Hematopoietic multipotent progenitor cell treated with erythropoietin and hydrocortisone succinate and interleukin-3 and kit ligand, for 6 days (in vitro differentiated cells): ENCODE measurements at regions not wholly inside any gene's neighbourhood (a gene's known extent, or its start where the extent isn't known, plus 50 kb on each side); places are given as distances from the start of the nearest gene placed in this dataset.
"Not testable (repeated sequence)": the region's sequence is repeated elsewhere in the genome, so short reads cannot be mapped to it uniquely, and the experiment has no call there.

Source experiments
- DNase-seq: peaks from one replicate; pipeline ENCODE4 v3.0.0-alpha.2; 2015

DNA sequence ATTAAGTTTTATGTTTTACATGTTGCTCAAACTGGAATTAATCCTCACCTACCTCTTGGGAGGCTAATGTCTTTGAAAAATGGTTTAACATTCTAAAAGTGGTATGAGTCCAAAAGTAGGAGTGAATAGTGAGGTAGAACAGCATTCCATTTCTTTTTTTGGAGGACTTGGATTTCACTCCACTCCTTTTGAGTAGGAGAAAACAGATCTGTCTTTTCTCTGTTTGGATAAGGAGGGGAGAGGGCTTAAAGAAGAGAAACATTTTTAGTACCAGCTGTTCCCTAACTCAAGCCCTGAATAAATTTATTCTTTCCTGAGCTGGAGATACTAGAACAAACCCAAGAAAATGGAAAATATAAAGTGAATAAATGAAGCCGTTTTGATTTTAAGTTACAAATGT lies 687.9 kb downstream of the MECOM start:
- no peak for DNase-seq

DNA sequence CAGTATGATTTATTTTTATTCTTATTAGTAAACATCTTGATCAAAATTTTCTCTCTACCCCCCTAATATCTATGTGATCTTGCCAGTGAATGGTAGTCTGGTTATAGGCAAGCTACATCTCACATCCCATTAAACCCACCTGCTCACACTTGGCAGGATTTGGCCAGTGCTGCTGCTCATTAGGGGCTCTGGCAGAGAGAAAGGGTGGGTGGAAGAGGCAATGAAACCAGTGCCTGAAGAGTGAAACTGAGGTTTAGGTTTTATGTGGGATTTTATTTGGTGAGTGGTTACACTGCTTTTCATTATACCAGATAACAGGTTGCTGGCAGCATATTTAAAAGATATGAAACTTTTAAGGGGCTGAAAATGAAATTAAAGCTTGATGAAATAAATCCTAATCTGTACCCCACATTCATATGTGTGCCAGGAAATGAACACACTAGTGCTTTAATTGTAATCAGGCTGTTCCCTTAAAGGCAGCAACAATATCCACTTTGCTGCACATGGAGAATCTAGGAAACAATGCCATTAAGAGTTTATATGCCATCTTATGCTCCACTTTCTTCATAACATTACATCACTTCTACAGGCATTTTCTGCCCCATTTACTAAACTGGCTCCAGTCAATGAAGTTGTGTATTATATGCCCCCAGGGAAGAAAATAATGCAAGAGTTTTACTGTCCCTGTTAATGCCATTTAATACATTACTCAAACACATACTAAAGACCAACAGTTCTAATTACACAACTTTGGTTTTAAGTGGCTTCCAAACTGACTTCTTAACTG lies 688.7 kb downstream of the MECOM start:
- no peak for DNase-seq

DNA sequence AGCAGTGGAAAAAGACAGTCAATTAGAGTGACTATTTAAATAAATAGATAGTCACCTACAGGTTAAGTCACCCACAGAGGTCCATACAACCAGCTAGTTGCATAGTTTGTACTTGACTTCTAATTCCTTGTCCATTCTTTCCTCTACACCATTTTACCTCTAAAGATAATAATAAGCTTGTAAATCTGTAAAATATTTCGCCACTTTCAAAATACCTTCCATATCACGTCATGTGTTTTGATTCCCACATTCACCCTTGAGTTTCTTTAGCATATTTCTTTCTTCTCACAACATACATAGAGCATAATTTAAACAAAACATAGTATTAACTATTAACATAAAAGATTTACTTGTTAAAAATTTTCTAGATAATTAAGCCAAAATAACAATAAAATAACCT lies 689.6 kb downstream of the MECOM start:
- DNase-seq = no peak

DNA sequence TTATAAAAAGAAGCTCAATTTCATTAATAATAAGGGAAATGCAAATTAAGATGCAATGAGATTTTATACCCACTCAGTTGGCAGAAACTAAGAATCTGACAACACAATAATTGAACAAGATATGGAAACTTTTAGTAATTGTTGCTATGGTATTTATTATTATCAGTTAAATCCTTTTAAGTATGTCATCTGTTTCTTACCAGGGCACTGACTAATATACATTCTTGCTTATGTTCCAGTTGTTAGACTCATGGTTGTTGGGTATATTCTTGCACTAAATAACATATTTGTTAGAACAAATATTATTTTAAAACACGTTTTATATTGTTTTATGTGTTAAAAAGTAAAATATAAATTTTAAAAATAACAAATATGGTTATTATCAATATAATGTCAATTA lies 690.3 kb downstream of the MECOM start:
- DNase-seq = no peak

DNA sequence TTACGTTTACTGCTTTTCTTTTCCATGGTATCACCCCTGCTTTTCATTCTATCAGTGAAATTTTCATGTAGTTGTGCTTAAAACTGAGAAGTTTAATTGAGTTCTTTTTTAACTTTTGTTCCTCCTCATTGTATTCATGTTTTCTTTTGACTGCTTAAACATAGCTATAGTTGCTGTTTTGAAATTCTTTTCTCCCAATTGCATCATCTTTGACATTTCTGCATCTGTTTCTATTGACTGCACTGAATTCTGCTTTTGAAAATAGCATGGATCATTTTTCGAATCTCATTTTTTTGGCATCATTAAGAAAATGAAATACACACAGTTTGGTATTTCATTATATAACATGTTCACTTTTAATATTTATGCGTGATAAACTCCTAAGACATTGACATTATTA lies 694.9 kb downstream of the MECOM start:
- DNase-seq = no peak

DNA sequence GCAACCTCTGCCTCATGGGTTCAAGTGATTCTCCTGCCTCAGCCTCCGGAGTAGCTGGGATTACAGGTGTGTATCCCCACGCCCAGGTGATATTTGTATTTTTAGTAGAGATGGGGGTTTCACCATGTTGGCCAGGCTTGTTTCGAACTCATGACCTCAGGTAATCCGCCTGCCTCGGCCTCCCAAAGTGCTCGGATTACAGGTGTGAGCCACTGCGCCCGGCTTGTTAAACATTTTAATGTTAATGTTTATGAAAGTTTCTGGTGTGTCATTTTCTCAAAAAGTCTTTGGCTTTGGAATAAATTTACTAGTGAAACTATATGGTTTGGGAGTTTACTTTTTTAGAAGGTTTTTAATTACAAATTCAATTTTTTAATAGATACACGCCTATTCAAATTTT lies 698.8 kb downstream of the MECOM start:
- DNase-seq = no peak

DNA sequence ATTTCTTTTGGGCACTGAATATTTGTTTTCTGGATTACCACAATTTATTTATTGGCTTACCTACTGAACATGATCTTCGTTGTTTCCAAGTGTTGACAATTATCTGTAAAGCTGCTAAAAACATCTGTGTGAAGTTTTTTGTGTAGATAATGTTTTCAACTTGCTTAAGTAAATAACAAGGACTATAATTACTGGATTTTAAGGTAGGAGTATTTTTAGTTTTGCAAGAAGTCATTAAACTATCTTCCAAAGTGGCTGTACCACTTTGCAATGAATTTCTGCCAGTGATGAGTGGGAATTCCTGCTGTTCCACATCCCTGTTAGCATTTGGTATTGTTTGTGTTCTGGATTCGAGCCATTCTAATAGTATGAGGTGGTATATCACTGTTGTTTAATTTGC lies 702.2 kb downstream of the MECOM start:
- no peak for DNase-seq

DNA sequence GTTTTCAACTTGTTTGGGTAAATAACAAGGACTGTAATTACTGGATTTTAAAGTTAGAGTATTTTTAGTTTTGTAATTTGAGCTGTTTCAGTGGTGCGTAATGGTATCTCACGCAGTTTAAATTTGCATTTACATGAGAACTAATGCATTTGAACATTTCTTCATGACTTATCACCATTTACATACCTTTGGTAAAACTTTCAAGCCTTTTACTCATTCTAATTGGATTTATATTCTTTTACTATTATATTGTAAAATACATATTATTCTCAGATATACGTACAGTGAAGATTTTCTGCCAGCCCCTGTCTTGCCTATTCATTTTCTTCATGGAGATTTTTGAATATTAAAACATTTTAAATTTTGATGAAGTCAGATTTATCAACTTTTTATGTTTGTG lies 703.8 kb downstream of the MECOM start:
- no peak for DNase-seq

DNA sequence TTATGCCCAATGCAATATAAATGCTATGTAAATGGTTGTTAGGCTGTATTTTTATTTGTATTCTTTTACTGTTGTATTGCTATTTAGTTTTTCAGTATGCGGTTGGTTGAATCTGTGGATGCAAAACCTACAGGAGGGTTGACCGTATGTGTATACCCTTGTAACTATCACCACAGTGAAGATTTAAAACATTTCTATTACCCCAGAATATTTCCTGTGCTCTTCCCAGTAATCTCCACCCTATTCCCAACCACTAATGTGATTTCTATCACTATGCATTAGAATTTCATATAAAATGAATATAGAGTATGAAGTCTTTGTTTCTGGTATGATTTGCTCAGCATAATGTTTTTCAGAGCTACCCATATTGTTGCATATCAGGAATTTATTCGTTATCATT lies 705.0 kb downstream of the MECOM start:
- no peak for DNase-seq

DNA sequence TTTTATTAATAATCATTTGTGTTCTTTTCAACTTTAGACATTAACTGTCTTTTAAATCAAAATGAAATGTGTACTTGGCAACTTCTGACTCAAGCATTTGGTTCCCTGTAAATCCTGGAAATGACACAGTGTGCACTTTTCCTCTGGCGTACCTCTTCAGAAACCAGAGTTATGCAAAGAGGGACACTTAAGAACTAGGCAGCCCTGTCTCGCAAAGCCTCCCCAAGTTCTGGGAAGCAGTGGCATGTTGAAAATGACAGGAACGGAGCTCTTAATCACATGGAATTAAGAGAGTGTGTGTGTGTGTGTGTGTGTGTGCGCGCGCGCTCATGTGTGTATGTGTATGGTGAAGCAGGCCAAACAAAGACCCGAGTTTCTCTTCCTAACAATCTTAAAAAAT lies 707.4 kb downstream of the MECOM start:
- DNase-seq = no peak

DNA sequence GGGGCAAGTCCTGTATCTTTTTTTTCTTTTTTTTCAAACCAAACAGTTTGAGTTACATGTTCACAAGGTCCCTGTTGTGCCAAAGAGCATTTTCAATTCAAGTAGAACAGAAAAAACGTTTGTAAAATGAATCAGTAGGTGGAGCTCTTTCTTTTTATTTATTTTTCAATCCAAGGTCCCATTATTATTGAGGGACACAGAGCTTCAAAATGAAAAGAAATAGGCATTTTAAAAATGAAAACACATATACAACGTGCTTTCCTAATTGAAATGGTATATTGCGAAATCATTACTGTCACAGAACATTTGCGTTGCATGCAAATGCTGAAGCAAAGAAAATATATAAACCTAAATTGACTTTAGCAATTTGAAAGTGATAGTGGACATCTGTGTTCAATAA lies 711.0 kb downstream of the MECOM start:
- DNase-seq = peak; percentile 23

DNA sequence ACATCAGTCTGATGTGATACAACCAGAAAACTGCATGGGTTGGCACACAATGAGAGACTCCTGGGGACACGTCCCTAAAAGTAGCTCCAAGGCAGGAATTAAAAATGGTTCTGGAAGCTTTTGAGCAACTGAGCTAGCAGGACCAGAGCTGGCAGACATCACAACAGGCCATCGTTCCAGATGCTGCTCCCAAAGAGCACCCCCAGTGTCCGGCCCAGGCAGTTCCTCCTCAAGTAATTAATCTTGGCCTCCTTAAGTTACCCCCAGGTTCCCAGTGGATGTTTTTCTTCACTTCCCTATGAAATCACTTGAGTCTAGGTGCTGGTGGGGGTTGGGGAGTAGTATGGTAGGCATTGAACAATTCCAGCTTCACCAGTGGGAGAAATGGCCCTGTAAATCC lies 711.6 kb downstream of the MECOM start:
- DNase-seq = no peak

DNA sequence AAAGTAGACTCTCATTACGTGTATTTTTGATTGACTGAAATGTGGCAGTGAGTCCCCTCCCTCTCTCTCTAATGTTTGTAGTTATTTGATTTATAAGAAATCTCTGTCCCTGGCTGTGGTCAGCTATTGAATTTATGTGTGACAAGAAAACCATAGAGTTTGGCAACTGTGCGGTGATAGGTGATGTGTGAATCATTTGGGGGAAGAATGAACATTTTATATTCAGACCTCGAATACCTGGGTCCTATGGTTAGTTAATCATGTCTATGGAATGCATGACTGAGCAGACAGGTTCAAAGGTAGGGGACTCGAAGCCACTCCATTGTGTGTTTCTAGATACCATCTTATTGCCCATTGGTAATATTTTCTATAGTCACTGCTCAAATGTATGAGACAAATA lies 712.1 kb downstream of the MECOM start:
- DNase-seq = no peak

DNA sequence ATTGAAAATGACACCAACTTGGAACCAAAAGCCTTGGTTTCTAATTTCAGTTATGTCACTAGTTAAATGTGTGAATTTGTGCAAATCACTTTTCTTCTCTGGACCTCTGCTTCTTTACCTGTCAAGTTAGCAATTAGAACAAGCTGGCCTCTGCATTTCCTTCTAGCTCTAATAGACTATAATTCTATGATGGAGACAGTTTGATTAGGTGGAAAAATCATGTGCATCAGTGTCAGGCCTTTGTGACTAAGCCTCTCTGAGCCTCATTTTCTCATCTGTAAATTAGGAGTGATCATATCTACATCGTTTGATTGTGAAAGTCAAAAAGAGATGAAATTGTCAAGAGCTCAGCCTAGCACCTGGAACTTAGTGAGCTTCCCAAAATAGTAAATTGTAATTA lies 712.9 kb downstream of the MECOM start:
- DNase-seq = no peak

DNA sequence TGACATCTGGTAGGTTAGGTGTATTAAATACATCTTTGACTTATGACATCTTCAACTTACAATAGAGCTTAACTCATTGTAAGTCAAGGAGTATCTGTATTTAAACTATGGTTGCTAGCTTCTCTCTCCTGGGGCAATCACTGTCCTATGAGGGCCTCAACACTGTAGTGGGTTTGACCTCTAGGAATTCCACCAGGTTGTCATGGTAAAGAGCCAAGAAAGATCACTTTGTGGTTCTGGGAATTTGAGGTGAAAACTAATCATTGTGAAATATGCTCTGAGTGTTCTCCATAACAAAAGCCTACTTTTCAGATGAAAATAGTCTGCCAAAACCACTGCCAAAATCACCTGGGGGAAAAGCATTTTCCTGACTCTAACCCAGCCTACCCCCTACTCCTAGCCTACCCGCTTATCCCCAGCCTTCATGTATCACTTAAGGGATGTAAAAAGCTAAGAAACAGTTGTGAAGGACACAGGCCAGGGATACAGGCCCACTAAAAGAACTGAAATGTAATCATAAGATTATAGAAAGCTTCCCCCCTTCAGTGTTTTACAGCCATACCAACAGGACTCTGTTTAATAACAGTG lies 723.8 kb downstream of the MECOM start:
- no peak for DNase-seq

DNA sequence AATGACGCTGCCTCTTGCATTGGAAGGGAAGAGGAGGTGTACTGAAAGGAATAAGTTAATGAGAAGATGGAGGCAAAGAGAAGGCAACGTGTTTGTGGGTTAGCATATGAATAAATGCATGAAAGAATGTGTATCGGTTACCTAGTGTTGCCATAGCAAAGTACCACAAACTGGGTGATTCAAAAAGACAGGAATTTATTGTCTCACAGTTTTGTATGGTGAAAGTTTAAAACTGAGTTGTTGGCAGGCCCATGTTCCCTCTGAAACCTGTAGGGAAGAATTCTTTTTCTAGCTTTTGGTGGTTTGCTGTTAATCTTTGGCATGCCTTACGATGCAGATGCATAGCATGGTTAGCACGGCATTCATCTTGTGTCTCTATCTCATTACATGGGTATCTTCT lies 729.9 kb downstream of the MECOM start:
- DNase-seq = no peak

DNA sequence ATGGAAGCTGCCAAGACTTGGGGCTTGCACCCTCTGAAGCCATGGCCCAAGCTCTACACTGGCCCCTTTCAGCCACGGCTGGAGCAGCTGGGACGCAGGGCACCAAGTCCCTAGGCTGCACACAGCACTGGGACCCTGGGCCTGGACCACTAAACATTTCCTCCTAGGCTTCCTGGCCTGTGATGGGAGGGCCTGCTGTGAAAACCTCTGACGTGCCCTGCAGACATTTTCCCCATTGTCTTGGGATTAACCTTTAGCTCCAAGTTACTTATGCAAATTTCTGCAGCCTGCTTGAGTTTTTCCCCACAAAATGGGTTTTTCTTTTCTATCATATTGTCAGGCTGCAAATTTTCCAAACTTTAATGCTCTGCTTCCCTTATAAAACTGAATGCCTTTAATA lies 733.5 kb downstream of the MECOM start:
- DNase-seq = not testable (repeated sequence)

DNA sequence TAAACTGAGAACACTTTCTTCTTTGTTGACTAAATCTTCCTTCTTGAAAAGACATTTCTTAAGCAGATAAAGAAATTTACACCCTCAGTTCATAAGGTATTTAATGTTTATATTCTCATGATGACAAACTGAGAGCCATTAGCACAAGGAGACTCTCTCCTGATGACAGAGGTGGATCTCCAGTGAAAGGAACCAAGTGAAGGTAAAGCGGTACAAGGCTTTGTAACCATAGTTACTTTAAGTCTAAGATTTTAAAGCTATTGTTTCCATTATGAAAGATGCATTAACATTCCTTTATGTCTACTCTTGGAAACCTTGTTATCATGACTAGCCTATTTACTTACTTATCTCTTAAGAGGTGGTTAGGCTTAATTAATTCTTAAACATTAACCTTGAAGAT lies 737.1 kb downstream of the MECOM start:
- DNase-seq = no peak

DNA sequence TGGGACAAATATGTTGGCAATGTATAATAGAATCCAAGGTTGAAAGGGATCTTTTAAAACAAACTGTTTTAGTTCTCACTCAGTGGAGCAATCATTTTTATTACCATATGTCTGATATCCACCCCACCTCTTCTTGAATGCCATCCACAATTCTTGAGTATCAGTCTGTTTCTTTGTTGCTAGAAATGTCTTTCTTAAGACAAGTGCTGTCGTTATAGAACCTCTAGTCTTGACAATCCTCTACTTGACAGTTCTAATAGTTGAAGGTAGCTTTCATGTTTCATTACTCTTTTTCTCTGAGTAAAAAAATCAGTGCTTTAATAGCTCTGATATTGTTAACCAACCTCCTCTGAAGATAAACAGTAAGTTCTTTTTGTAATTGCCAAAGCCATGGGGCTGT lies 737.9 kb downstream of the MECOM start:
- no peak for DNase-seq

DNA sequence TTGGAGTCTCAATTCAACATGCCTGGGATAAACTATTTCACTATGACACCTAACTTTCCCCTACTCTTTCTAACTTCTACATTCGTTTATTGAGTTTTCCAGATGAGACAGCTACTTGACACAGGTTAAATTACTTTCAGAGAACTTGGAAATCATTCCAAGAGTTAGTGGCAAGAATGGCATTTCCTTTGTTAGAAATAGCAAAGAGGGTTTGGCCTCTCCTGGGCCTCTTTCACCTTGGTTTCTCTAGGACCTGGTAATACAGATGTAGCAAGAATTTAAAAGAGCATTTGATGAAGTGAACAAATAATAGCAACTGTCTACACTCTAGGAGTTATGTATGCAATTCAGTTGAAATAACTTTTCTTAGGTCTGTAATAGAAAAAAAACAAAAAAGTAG lies 748.9 kb downstream of the MECOM start:
- no peak for DNase-seq

DNA sequence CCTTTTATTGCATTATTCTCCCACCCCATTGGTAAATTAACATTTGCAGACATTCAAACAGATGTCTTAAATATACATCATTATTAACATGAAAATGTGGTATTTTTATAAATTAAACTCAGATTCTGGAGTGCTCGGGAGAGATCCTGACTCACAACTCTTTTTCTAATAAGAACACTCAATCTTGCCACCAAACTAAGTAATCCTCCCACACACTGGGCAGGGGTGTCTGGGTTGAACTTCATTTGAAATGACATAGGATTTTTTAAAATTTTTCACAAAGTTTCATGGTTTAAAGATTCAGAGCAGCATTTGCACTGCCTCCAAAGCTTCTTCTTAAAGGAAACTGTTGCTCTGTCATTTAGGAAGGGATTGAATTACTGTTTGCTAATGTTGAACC lies 754.3 kb downstream of the MECOM start:
- DNase-seq = no peak

DNA sequence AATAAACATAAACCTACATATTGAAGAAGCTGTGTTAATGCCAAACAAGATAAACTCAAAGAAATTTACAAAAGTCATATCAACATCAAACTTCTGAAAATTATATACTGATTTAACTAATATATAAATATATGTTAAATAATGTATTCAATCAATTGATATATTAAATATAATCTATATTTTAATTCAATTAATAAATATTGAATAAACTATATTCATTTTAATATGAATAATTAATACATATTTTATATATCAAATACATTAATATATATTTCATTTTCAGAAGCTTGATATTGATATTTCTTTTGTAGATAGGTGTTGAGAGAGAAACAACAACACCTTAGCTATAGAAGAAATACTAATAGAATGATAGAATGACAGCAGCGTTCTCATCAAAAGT lies 768.1 kb downstream of the MECOM start:
- no peak for DNase-seq

DNA sequence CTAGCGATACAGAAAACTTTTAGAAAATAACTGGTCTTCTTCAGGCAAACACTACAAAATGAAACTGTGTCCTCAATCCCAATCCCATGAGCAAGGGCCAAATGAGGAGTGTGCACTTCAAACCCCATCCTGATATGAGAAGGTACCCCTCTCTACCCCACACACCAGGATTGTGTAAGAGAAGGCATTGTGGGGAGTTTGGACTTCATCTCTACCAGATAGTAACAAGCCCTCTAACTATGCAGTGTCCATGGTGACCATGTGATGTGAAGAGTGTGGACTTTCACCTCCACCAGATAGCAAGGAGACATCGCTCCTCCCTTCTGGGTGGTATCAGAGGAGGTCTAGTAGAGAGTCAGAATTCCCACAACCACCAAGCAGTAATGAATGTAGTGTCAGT lies 769.3 kb downstream of the MECOM start:
- no peak for DNase-seq

DNA sequence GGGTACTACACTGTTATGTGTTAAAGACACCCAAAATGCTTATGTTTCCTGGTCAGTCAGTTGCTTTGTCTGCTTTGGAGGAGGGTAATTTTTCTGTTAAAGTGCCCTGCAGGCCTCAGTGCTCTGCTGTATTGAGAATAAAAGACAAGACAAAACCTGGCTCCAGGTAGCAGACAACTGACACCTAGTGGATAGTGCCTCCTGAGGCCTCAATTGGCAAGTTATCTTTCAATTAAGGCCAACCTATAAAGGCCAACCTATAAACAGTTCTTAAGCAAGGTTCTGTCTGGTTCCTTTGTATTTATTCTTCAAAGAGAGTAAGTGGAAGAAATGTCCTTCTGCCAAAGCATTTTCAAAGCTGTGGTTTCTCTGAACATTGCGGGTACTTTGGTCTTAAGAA lies 773.8 kb downstream of the MECOM start:
- DNase-seq = no peak

DNA sequence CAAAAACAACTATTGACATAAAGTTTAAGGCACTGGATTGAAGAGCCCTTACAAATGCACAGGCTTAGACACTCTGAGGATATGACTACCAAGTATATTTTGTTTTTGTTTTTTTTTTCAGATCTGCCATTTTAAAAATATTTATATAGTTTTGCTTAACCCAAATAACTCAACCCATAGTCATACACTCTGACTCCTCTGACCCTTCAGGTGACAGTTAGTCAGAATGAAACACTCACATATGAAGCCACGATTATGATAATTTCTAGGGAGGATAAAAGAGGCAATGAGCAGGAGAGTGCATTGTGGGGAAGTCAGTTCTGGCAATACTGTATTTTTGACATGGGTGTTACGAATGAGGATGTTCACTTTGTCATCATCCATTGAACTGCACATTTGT lies 774.7 kb downstream of the MECOM start:
- DNase-seq = no peak
